ENCODE measurements at regions not wholly inside any gene's neighbourhood (a gene's known extent, or its start where the extent isn't known, plus 50 kb on each side); places are given as distances from the start of the nearest gene placed in this dataset.

DNA sequence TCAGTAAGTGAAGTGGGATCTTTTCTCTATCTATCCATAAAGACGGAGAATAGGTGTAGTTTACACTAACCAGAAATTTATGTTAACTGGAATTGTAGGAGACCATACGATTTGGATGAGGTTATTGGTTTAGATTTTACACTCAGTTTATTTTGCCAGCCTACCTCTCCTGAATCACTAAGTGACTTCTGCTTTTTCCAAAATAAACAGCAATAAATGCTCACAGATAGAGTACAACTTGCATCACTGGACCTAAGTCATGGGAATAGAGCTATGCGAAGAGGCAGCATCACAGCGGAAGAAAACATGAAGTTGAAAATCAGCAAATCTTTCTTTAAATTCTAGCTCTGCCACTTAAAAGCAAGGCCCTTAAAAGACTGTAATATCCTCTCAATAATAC lies 781.0 kb downstream of the LIG4 start:
- TF ChIP-seq EZH2 (IDR thresholded peaks at IDR 0.05) (no peak), POLR2AphosphoS5 (IDR thresholded peaks at IDR 0.05; ENCODE audit: borderline replicate concordance, low read depth, low read length) (no peak), FOXP2 (optimal IDR thresholded peaks at IDR 0.05; ENCODE audit: control extremely low read depth, extremely low read length, insufficient read depth) (no peak)

Measured in SK-N-MC (cell line).